ENCODE measurements at regions not wholly inside any gene's neighbourhood (a gene's known extent, or its start where the extent isn't known, plus 50 kb on each side); places are given as distances from the start of the nearest gene placed in this dataset.

DNA sequence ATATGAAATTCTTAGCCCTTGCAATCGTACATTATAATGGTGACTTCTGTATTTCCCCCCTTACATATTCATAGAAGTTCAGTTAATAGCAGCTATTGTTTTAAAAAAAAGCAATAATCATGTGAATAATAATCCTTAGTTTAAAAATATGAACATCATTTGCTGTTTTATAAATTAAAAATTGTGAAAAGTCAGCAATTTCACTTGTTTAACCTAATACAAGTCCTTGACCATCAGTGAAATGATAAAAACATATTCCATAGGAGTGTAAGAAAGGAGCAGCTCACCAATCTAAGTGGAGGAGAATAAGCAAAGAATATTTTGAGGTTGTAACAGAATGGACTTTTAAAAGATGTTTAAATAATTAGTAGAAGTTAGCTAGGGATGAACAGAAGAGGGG lies 650.2 kb downstream of the SUCLG1 start:
- TF ChIP-seq, protein P1, sequence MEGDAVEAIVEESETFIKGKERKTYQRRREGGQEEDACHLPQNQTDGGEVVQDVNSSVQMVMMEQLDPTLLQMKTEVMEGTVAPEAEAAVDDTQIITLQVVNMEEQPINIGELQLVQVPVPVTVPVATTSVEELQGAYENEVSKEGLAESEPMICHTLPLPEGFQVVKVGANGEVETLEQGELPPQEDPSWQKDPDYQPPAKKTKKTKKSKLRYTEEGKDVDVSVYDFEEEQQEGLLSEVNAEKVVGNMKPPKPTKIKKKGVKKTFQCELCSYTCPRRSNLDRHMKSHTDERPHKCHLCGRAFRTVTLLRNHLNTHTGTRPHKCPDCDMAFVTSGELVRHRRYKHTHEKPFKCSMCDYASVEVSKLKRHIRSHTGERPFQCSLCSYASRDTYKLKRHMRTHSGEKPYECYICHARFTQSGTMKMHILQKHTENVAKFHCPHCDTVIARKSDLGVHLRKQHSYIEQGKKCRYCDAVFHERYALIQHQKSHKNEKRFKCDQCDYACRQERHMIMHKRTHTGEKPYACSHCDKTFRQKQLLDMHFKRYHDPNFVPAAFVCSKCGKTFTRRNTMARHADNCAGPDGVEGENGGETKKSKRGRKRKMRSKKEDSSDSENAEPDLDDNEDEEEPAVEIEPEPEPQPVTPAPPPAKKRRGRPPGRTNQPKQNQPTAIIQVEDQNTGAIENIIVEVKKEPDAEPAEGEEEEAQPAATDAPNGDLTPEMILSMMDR (conservative IDR thresholded peaks at IDR 0.05; ENCODE audit: low read length), result no peak
- TF ChIP-seq EZH2phosphoT487 (IDR thresholded peaks at IDR 0.05; ENCODE audit: borderline replicate concordance), result no peak

Measured in Loucy (cell line).